ENCODE measurements at regions not wholly inside any gene's neighbourhood (a gene's known extent, or its start where the extent isn't known, plus 50 kb on each side); places are given as distances from the start of the nearest gene placed in this dataset.

DNA sequence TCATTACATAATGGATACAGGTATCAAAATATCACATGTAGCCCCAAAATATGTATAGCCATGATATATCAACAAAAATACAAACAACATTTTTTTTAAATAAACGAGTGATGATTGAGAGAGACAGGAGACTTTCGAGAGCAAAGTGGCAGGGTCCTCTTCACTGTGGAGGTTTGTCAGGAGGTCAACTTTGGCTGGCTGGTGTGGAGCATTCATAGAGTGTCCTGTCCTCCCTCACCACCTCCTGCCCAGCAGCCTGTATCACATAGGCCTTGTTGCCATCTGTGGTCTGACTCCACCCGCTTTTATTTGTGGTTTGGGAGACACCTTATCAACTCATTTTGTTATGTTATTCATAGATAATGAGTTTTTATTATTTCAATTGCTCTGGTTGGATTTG is 206.9 kb downstream of the SYK start:
- H3K9me2 ChIP-seq: no peaks in the 10 kb centered on the region
- H3K4me2 ChIP-seq: no peak overlapping the region
- no peaks in the 10 kb centered on the region for H3F3A ChIP-seq (replicated peaks; ENCODE audit: insufficient read depth)
- no peak overlapping the region for H3K9ac ChIP-seq
- DNase-seq: no peak
- no peaks in the 10 kb centered on the region for H4K20me1 ChIP-seq (ENCODE audit: insufficient read depth)
- no peaks in the 10 kb centered on the region; the same call in 1 of the 2 replicates for H3K9me3 ChIP-seq
- TF ChIP-seq, protein P1, sequence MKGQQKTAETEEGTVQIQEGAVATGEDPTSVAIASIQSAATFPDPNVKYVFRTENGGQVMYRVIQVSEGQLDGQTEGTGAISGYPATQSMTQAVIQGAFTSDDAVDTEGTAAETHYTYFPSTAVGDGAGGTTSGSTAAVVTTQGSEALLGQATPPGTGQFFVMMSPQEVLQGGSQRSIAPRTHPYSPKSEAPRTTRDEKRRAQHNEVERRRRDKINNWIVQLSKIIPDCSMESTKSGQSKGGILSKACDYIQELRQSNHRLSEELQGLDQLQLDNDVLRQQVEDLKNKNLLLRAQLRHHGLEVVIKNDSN (IDR thresholded peaks at IDR 0.05; ENCODE audit: borderline replicate concordance, low read depth): no peak
- TF ChIP-seq MXI1 (IDR thresholded peaks at IDR 0.05; ENCODE audit: low read depth, low read length): no peak
- TF ChIP-seq EP300 (IDR thresholded peaks at IDR 0.05; ENCODE audit: borderline replicate concordance in 1 of 2, low read depth in 1 of 2, low read length in 1 of 2): no peak
- no peaks in the 10 kb centered on the region for H3K79me2 ChIP-seq (ENCODE audit: insufficient read depth)
- no peak overlapping the region for H3K27ac ChIP-seq (ENCODE audit: low read depth in 2 of 2, low read length in 1 of 2)
- ChIA-PET CTCF (no interaction called here), POLR2A (no interaction called here)
- no peaks in the 10 kb centered on the region for H3K36me3 ChIP-seq (replicated peaks in 1 of 2; ENCODE audit: control insufficient read depth in 1 of 2, insufficient read depth in 2 of 2, low read length in 1 of 2)
- no peaks in the 10 kb centered on the region for H3K27me3 ChIP-seq (ENCODE audit: insufficient read depth)
- WGBS (ENCODE audit: low lambda C conversion rate): 51% methylated on average over 3 of the region's 3 CpGs
- H3K4me1 ChIP-seq (ENCODE audit: control insufficient read depth in 1 of 2, insufficient read depth in 2 of 2, low read depth in 1 of 2, low read length in 1 of 2): no peaks in the 10 kb centered on the region
- no peak overlapping the region for H3K4me3 ChIP-seq (ENCODE audit: low read depth in 2 of 2, low read length in 1 of 2)
- H2AFZ ChIP-seq (ENCODE audit: low read depth): no peak overlapping the region

DNA sequence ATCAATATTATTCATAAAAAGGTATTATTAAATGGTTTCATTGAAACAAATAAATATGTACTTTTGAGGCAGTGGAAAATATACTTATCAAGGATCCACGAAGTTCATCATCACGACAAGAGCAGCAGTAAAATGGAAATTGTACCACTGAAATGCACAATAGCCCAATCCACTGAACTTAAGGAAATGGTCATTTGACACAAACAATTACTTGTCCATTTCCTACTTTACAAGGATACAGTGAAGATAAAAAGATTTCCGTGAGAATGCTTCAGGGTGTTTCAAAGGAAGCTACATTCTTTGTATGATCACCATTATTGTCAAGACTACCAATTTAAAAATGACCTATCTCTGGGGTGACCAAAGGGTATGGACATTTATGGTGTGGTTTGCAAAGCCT is 210.3 kb downstream of the SYK start:
- Histone ChIP-seq H3K9me2 (no peaks in the 10 kb centered on the region), H3K4me3 (ENCODE audit: low read depth in 2 of 2, low read length in 1 of 2) (no peak overlapping the region), H3F3A (replicated peaks; ENCODE audit: insufficient read depth) (no peaks in the 10 kb centered on the region), H2AFZ (ENCODE audit: low read depth) (no peak overlapping the region), H3K36me3 (replicated peaks in 1 of 2; ENCODE audit: control insufficient read depth in 1 of 2, insufficient read depth in 2 of 2, low read length in 1 of 2) (no peaks in the 10 kb centered on the region), H3K27ac (ENCODE audit: low read depth in 2 of 2, low read length in 1 of 2) (no peak overlapping the region), H3K4me2 (no peak overlapping the region), H3K79me2 (ENCODE audit: insufficient read depth) (no peaks in the 10 kb centered on the region), H4K20me1 (ENCODE audit: insufficient read depth) (no peaks in the 10 kb centered on the region), H3K9ac (no peak overlapping the region), H3K4me1 (ENCODE audit: control insufficient read depth in 1 of 2, insufficient read depth in 2 of 2, low read depth in 1 of 2, low read length in 1 of 2) (no peaks in the 10 kb centered on the region), H3K27me3 (ENCODE audit: insufficient read depth) (no peaks in the 10 kb centered on the region), H3K9me3 (no peaks in the 10 kb centered on the region; the same call in 1 of the 2 replicates)
- TF ChIP-seq MXI1 (IDR thresholded peaks at IDR 0.05; ENCODE audit: low read depth, low read length) (no peak), RCOR1 (IDR thresholded peaks at IDR 0.05; ENCODE audit: low read length) (no peak), TAF1 (IDR thresholded peaks at IDR 0.05; ENCODE audit: borderline replicate concordance, low read depth, low read length) (no peak), RAD21 (IDR thresholded peaks at IDR 0.05; ENCODE audit: low read length) (no peak), SIN3A (IDR thresholded peaks at IDR 0.05; ENCODE audit: borderline replicate concordance, low read depth, low read length) (no peak), YY1 (IDR thresholded peaks at IDR 0.05; ENCODE audit: low read depth) (no peak), EZH2phosphoT487 (IDR thresholded peaks at IDR 0.05; ENCODE audit: borderline replicate concordance, low read depth) (no peak), RFX5 (IDR thresholded peaks at IDR 0.05; ENCODE audit: low read length) (no peak), SMC3 (IDR thresholded peaks at IDR 0.05; ENCODE audit: low read depth, low read length) (no peak)
- TF ChIP-seq, protein P2, sequence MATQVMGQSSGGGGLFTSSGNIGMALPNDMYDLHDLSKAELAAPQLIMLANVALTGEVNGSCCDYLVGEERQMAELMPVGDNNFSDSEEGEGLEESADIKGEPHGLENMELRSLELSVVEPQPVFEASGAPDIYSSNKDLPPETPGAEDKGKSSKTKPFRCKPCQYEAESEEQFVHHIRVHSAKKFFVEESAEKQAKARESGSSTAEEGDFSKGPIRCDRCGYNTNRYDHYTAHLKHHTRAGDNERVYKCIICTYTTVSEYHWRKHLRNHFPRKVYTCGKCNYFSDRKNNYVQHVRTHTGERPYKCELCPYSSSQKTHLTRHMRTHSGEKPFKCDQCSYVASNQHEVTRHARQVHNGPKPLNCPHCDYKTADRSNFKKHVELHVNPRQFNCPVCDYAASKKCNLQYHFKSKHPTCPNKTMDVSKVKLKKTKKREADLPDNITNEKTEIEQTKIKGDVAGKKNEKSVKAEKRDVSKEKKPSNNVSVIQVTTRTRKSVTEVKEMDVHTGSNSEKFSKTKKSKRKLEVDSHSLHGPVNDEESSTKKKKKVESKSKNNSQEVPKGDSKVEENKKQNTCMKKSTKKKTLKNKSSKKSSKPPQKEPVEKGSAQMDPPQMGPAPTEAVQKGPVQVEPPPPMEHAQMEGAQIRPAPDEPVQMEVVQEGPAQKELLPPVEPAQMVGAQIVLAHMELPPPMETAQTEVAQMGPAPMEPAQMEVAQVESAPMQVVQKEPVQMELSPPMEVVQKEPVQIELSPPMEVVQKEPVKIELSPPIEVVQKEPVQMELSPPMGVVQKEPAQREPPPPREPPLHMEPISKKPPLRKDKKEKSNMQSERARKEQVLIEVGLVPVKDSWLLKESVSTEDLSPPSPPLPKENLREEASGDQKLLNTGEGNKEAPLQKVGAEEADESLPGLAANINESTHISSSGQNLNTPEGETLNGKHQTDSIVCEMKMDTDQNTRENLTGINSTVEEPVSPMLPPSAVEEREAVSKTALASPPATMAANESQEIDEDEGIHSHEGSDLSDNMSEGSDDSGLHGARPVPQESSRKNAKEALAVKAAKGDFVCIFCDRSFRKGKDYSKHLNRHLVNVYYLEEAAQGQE (IDR thresholded peaks at IDR 0.05; ENCODE audit: low read depth, low read length): no peak
- TF ChIP-seq, protein P3, sequence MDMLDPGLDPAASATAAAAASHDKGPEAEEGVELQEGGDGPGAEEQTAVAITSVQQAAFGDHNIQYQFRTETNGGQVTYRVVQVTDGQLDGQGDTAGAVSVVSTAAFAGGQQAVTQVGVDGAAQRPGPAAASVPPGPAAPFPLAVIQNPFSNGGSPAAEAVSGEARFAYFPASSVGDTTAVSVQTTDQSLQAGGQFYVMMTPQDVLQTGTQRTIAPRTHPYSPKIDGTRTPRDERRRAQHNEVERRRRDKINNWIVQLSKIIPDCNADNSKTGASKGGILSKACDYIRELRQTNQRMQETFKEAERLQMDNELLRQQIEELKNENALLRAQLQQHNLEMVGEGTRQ (IDR thresholded peaks at IDR 0.05; ENCODE audit: borderline replicate concordance, low read depth, low read length): no peak
- DNase-seq: no peak
- WGBS (ENCODE audit: low lambda C conversion rate): 32% methylated on average over 3 of the region's 3 CpGs
- CTCF ChIA-PET: interaction anchor here (0.8 to 0.9 kb wide), 2 partner anchors 22 to 97 kb away, joined by 3 read pairs; no protein-coding TSS in a partner anchor
- POLR2A ChIA-PET: no interaction called here
